ENCODE measurements at regions not wholly inside any gene's neighbourhood (a gene's known extent, or its start where the extent isn't known, plus 50 kb on each side); places are given as distances from the start of the nearest gene placed in this dataset.

DNA sequence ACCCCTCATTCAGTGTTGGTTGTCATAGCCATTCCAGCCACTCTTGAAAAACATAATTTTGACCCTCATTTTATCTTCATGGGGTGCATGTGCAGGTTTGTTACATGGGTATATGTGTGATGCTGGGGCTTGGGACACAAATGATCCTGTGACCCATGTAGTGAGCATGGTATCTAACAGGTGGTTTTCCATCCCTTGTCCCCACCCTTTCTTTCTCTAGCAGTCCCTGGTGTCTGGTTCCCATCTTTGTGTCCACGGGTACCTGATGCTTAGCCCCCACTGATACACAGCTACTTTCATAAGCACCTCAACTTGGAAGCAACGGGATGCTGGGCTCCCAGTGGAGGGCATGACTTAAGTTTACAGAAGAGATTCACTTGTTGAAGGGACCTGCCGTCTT lies 373.5 kb downstream of the UQCRFS1 start:
- no peak overlapping the region for H3K27ac Mint-ChIP-seq
- H3K27me3 Mint-ChIP-seq = no peaks in the 10 kb centered on the region
- no peaks in the 10 kb centered on the region for H3K36me3 Mint-ChIP-seq (ENCODE audit: low read depth)
- intact Hi-C loops (cut with micrococcal nuclease) = no loop called here
- H3K4me1 Mint-ChIP-seq (ENCODE audit: low read depth) = no peaks in the 10 kb centered on the region
- H3K9me3 Mint-ChIP-seq = no peaks in the 10 kb centered on the region
- TF ChIP-seq CTCF (IDR thresholded peaks at IDR 0.05) = no peak
- DNase-seq (no peak), ATAC-seq (no peak)
- ChIA-PET POLR2A (no interaction called here), CTCF (no interaction called here)
- H3K4me3 Mint-ChIP-seq = no peak overlapping the region

DNA sequence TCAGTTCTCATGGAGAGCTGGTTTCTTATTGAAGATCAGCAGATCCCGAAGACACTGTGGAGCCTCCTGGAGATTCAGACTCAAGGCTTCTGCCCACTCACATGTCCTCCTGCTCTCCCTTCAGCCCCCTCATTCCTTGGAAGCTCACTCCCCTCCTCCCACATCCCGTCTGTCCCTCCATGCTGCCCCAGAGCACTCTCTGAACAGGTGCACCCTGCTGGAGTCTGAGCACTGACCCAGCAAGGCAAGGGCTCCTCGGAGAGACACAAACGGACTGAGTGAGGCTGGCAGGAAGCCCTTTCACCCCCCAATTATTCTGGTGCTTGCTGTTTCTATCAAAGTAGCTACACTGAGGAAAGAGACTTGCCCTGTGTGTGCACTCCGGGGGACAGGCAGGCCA lies 374.0 kb downstream of the UQCRFS1 start:
- intact Hi-C loops (cut with micrococcal nuclease) = no loop called here
- H3K36me3 Mint-ChIP-seq (ENCODE audit: low read depth) = no peaks in the 10 kb centered on the region
- no peaks in the 10 kb centered on the region for H3K27me3 Mint-ChIP-seq
- no peaks in the 10 kb centered on the region for H3K4me1 Mint-ChIP-seq (ENCODE audit: low read depth)
- POLR2A ChIA-PET = no interaction called here
- H3K9me3 Mint-ChIP-seq = no peaks in the 10 kb centered on the region
- no peak for ATAC-seq
- CTCF ChIA-PET = no interaction called here
- DNase-seq = no peak
- no peak for TF ChIP-seq CTCF (IDR thresholded peaks at IDR 0.05)
- H3K4me3 Mint-ChIP-seq = no peak overlapping the region
- no peak overlapping the region for H3K27ac Mint-ChIP-seq

DNA sequence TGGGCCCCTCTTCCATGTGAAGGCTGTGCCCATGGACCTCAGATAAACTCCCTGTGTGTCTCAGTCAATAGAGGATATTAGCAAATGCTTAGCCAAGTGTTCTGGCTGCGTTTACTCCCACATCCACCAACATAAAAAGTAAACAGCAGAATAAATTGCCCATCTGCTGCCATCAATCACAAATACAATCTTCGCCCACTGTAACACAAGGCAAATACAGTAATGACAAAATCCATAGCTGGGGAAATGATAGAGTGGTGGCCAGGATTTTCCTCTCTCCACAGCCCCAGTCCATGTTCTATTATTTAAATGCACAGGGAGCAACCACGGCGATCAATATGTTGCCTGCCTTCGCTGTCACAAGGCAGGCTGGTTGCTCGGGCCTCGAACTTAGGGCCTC lies 376.5 kb downstream of the UQCRFS1 start:
- Mint-ChIP-seq H3K36me3 (ENCODE audit: low read depth) (no peaks in the 10 kb centered on the region), H3K27me3 (no peaks in the 10 kb centered on the region), H3K27ac (no peak overlapping the region), H3K4me1 (ENCODE audit: low read depth) (no peaks in the 10 kb centered on the region), H3K9me3 (no peaks in the 10 kb centered on the region), H3K4me3 (no peak overlapping the region)
- ChIA-PET POLR2A (no interaction called here), CTCF (interaction anchor here (1.3 kb wide), 1 partner anchor 202 kb away, joined by 3 read pairs; no protein-coding TSS in a partner anchor)
- no peak for ATAC-seq
- no peak for TF ChIP-seq CTCF (IDR thresholded peaks at IDR 0.05)
- intact Hi-C loops (cut with micrococcal nuclease) = no loop called here
- DNase-seq = no peak

GRCh38 chr19:28834996-28835395 lies 378.0 kb downstream of the UQCRFS1 start:
- no peak for TF ChIP-seq CTCF (IDR thresholded peaks at IDR 0.05)

DNA sequence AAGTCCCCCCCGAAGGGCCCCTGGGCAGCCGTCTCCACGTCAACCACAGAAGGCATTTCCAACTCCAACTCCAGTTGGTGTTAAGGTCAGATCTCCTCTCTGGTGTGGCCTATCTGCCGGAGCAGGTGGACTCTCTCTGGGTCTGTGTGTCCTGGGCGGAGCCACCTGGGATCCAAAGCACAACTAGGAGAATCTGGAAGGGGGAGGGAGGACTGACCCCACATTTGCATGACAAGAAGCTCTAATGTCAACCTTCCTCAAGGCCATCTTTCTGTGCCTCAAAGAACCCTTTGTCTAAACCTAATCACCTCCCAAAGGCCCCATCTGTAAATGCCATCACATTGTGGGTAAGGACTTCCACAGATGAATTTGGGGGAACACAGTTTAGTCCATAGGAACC lies 381.5 kb downstream of the UQCRFS1 start:
- no peak for ATAC-seq
- H3K27ac Mint-ChIP-seq = no peak overlapping the region
- H3K9me3 Mint-ChIP-seq = no peaks in the 10 kb centered on the region
- POLR2A ChIA-PET = no interaction called here
- no peak for DNase-seq
- intact Hi-C loops (cut with micrococcal nuclease) = no loop called here
- CTCF ChIA-PET = no interaction called here
- no peak overlapping the region for H3K4me3 Mint-ChIP-seq
- no peaks in the 10 kb centered on the region for H3K36me3 Mint-ChIP-seq (ENCODE audit: low read depth)
- H3K27me3 Mint-ChIP-seq = no peaks in the 10 kb centered on the region
- no peaks in the 10 kb centered on the region for H3K4me1 Mint-ChIP-seq (ENCODE audit: low read depth)
- no peak for TF ChIP-seq CTCF (IDR thresholded peaks at IDR 0.05)

More at GRCh38 chr19:28834996-28835395, 378.0 kb downstream of the UQCRFS1 start:
- Mint-ChIP-seq H3K4me1 (ENCODE audit: low read depth) (no peaks in the 10 kb centered on the region), H3K4me3 (no peak overlapping the region), H3K9me3 (no peaks in the 10 kb centered on the region), H3K27me3 (no peaks in the 10 kb centered on the region), H3K36me3 (ENCODE audit: low read depth) (no peaks in the 10 kb centered on the region), H3K27ac (no peak overlapping the region)
- intact Hi-C loops (cut with micrococcal nuclease) = no loop called here
- ATAC-seq = no peak
- no peak for DNase-seq
- POLR2A ChIA-PET = no interaction called here
- CTCF ChIA-PET = no interaction called here

All from activated CD8-positive, alpha-beta T cell treated with anti-CD3 and anti-CD28 coated beads for 36 hours (primary cell).